Endothelial cell of umbilical vein (primary cell): ENCODE measurements at regions not wholly inside any gene's neighbourhood (a gene's known extent, or its start where the extent isn't known, plus 50 kb on each side); places are given as distances from the start of the nearest gene placed in this dataset.
"Not testable (repeated sequence)": the region's sequence is repeated elsewhere in the genome, so short reads cannot be mapped to it uniquely, and the experiment has no call there.

ENCODE experiments used
- BruUV-seq: library from RNA; stranded (reverse); fragments of 400-500 nt; replicated peaks from 2 replicates; lab custom pipeline; 2021; lab: Mats Ljungman, UMichigan
- CTCF ChIA-PET: fragments of 300-600, 350-600 bp; sonication (Branson Sonifier 250); formaldehyde crosslinking; loops from one replicate; lab custom pipeline; 2021; ENCODE audit warnings: antibody characterized with exemption, inconsistent platforms; lab: Charles Lee
- POLR2A ChIA-PET: fragments of 300-600, 350-600 bp; sonication (Branson Sonifier 250); formaldehyde crosslinking; loops from one replicate; lab custom pipeline; 2021; ENCODE audit warnings: antibody characterized with exemption, inconsistent platforms; lab: Charles Lee
- DNase-seq: peaks from one replicate; pipeline ENCODE4 v3.0.0-alpha.2; 2011; ENCODE audit warnings: low read depth, low spot score
- FAIRE-seq: peaks from 2 replicates; lab custom pipeline; 2011; peaks lifted over from hg19 to GRCh38; lab: Jason Lieb, UNC
- H2AFZ ChIP-seq: 2 replicates; pipeline ENCODE4 v1.6.0; 2012; ENCODE audit warnings: low read depth, low read length, control low read depth, inconsistent platforms
- H3K27ac ChIP-seq: 2 replicates; pipeline ENCODE4 v1.5.1; 2011; ENCODE audit warnings: low read depth, mild to moderate bottlenecking, control low read depth, low read length, moderate library complexity; ENCODE audit not compliant: insufficient read depth
- H3K27me3 ChIP-seq, 2 experiments: 2 replicates each; pipeline versions ENCODE4 v1.6.0 to v1.6.1; 2011; ENCODE audit warnings: low read length in 2 of 2, mixed read lengths in 1 of 2; ENCODE audit not compliant: control insufficient read depth in 2 of 2, insufficient read depth in 2 of 2
- H3K36me3 ChIP-seq, 2 experiments: 2 replicates in 1 of 2; 3 replicates in 1 of 2; pipeline ENCODE4 v1.5.1; 2011; ENCODE audit warnings: low read length in 2 of 2, mild to moderate bottlenecking in 1 of 2, moderate library complexity in 1 of 2; ENCODE audit not compliant: control insufficient read depth in 2 of 2, insufficient read depth in 2 of 2; ENCODE audit errors: extremely low read depth in 1 of 2
- H3K4me1 ChIP-seq: 3 replicates; pipeline ENCODE4 v1.5.1; 2011; ENCODE audit warnings: mild to moderate bottlenecking, low read length; ENCODE audit not compliant: control insufficient read depth, insufficient read depth; ENCODE audit errors: extremely low read depth
- H3K4me2 ChIP-seq: 2 replicates; pipeline ENCODE4 v1.6.1; 2011; ENCODE audit warnings: low read length, control low read depth, mixed read lengths; ENCODE audit not compliant: insufficient read depth
- H3K4me3 ChIP-seq, 3 experiments: fragments of 200-600 bp in 1 of 3; sonication (generic), shearing (Covaris generic) in 1 of 3; replicated peaks in 1 of 3; 2 replicates each; pipeline ENCODE4 v1.5.1; 2011 to 2016; ENCODE audit warnings: control low read depth in 3 of 3, low read length in 3 of 3, mild to moderate bottlenecking in 2 of 3, inconsistent platforms in 1 of 3, low read depth in 1 of 3, moderate library complexity in 1 of 3; ENCODE audit not compliant: insufficient read depth in 1 of 3
- H3K79me2 ChIP-seq: 2 replicates; pipeline ENCODE4 v1.6.0; 2012; ENCODE audit warnings: low read length, inconsistent platforms; ENCODE audit not compliant: control insufficient read depth, insufficient read depth
- H3K9ac ChIP-seq: replicated peaks from 2 replicates; pipeline ENCODE3; 2011; ENCODE audit warnings: low read length, control low read depth; ENCODE audit not compliant: insufficient read depth; ENCODE audit errors: extremely low read depth
- H3K9me1 ChIP-seq: replicated peaks from 3 replicates; pipeline ENCODE4 v1.6.0; 2011; ENCODE audit warnings: mild to moderate bottlenecking, low read length; ENCODE audit not compliant: control insufficient read depth, insufficient read depth; ENCODE audit errors: extremely low read depth
- H3K9me3 ChIP-seq: replicated peaks from 2 replicates; pipeline ENCODE4 v1.5.1; 2012; ENCODE audit warnings: low read length, inconsistent platforms; ENCODE audit not compliant: control insufficient read depth, insufficient read depth
- H4K20me1 ChIP-seq: replicated peaks from 2 replicates; pipeline ENCODE3; 2011; ENCODE audit warnings: mild to moderate bottlenecking, low read length; ENCODE audit not compliant: control insufficient read depth, insufficient read depth; ENCODE audit errors: extremely low read depth
- EZH2 ChIP-seq: IDR thresholded peaks from 2 replicates; pipeline ENCODE4 v1.6.1; 2012; ENCODE audit warnings: borderline replicate concordance, low read depth, mild to moderate bottlenecking, moderate library complexity, low read length, inconsistent platforms; ENCODE audit not compliant: severe bottlenecking
- FOS ChIP-seq: IDR thresholded peaks from 2 replicates; pipeline ENCODE4 v1.6.1; 2011; ENCODE audit warnings: mild to moderate bottlenecking, low read length, moderate library complexity, borderline replicate concordance; ENCODE audit not compliant: insufficient read depth
- GATA2 ChIP-seq: IDR thresholded peaks from 2 replicates; pipeline ENCODE4 v1.7.0; 2011; ENCODE audit warnings: low read depth, mild to moderate bottlenecking, moderate library complexity, mixed read lengths, low read length; ENCODE audit not compliant: insufficient read length, insufficient read depth
- JUN ChIP-seq: IDR thresholded peaks from 2 replicates; pipeline ENCODE4 v1.6.1; 2011; ENCODE audit warnings: borderline replicate concordance, low read depth; ENCODE audit not compliant: insufficient read length, insufficient read depth
- MYC ChIP-seq: IDR thresholded peaks from one replicate; pipeline ENCODE4 v1.6.1; 2011; ENCODE audit warnings: mild to moderate bottlenecking, low read depth, low read length
- POLR2A ChIP-seq: IDR thresholded peaks from 2 replicates; pipeline ENCODE4 v1.6.1; 2012; ENCODE audit warnings: low read depth, mild to moderate bottlenecking, control low read depth, low read length
- POLR2AphosphoS5 ChIP-seq: IDR thresholded peaks from 2 replicates; pipeline ENCODE4 v1.6.1; 2012; ENCODE audit warnings: low read depth, mild to moderate bottlenecking, control low read depth, low read length, moderate library complexity; ENCODE audit not compliant: insufficient read depth
- dilution Hi-C: fragments of 300-500 bp; cut with MboI; formaldehyde crosslinking; loops from one replicate; pipeline ENCODE4 v1.15.0; 2019; ENCODE audit warnings: low sequenced_read_pairs; ENCODE audit not compliant: extremely low pct_ligation_motif_present
- intact Hi-C: fragments of 100-400 bp; cut with micrococcal nuclease; formaldehyde crosslinking; loops from one replicate; pipeline ENCODE4 v1.10.0; 2022
- TF ChIP-seq, protein P1 (sequence below), 2 donors: IDR thresholded peaks; 1 replicate in 1 of 2; 2 replicates in 1 of 2; pipeline ENCODE4 v1.5.1; 2011; ENCODE audit warnings: low read length in 2 of 2, mild to moderate bottlenecking in 2 of 2, moderate library complexity in 2 of 2, control low read depth in 1 of 2, inconsistent platforms in 1 of 2, low read depth in 1 of 2; ENCODE audit not compliant: insufficient read depth in 1 of 2; ENCODE audit errors: extremely low read depth in 1 of 2
- TF ChIP-seq, protein P2 (sequence below): IDR thresholded peaks from 2 replicates; pipeline ENCODE4 v1.6.1; 2011; ENCODE audit not compliant: insufficient read depth, insufficient read length

- Histone ChIP-seq H3K4me2 (peak overlapping the region; percentile 53), H3K27me3 (no peaks in the 10 kb centered on the region), H3K4me1 (peaks cover 17% of the 10 kb centered on the region), H3K9me1 (no peaks in the 10 kb centered on the region), H4K20me1 (no peaks in the 10 kb centered on the region), H2AFZ (no peak overlapping the region), H3K4me3 (no peak overlapping the region), H3K27ac (no peak overlapping the region), H3K79me2 (no peaks in the 10 kb centered on the region), H3K9me3 (no peaks in the 10 kb centered on the region), H3K36me3 (no peaks in the 10 kb centered on the region), H3K9ac (no peak overlapping the region)
- POLR2A ChIA-PET = no interaction called here
- dilution Hi-C loops (no loop called here), intact Hi-C loops (loop anchor here (1.0 kb wide), 1 partner anchor 65 kb away; the partner anchor contains the start of gene ZBTB20)
- TF ChIP-seq GATA2 (no peak), POLR2AphosphoS5 (no peak), JUN (no peak), FOS (no peak), MYC (no peak), EZH2 (no peak), POLR2A (no peak)
- TF ChIP-seq, protein P1, sequence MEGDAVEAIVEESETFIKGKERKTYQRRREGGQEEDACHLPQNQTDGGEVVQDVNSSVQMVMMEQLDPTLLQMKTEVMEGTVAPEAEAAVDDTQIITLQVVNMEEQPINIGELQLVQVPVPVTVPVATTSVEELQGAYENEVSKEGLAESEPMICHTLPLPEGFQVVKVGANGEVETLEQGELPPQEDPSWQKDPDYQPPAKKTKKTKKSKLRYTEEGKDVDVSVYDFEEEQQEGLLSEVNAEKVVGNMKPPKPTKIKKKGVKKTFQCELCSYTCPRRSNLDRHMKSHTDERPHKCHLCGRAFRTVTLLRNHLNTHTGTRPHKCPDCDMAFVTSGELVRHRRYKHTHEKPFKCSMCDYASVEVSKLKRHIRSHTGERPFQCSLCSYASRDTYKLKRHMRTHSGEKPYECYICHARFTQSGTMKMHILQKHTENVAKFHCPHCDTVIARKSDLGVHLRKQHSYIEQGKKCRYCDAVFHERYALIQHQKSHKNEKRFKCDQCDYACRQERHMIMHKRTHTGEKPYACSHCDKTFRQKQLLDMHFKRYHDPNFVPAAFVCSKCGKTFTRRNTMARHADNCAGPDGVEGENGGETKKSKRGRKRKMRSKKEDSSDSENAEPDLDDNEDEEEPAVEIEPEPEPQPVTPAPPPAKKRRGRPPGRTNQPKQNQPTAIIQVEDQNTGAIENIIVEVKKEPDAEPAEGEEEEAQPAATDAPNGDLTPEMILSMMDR (IDR thresholded peaks at IDR 0.05; ENCODE audit: extremely low read depth in 1 of 2, insufficient read depth in 1 of 2, low read depth in 1 of 2, low read length in 2 of 2) = no peak
- TF ChIP-seq, protein P2, sequence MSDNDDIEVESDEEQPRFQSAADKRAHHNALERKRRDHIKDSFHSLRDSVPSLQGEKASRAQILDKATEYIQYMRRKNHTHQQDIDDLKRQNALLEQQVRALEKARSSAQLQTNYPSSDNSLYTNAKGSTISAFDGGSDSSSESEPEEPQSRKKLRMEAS = no peak
- FAIRE-seq (peak; percentile 12), DNase-seq (no peak)
- CTCF ChIA-PET = interaction anchor here (1.1 kb wide), 1 partner anchor 571 kb away, joined by 6 read pairs; no protein-coding TSS in a partner anchor
- BruUV-seq = no TSS peak
These were observed 65.5 kb upstream of the ZBTB20 start for GRCh38 chr3:115212615-115213014.

DNA sequence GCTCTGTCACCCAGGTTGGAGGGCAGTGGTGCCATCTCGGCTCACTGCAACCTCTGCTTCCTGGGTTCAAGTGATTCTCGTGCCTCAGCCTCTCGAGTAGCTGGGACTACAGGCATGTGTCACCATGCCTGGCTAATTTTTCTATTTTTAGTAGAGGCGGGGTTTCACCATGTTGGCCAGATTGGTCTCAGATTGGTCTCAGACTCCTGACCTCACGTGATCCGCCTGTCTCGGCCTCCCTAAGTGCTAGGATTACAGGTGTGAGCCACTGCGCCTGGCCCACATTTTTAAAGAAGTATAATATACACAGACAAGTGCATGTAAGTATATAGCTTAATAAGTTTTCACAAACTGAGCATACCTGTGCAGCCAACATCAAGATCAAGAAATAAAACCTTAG, 66.0 kb upstream of the ZBTB20 start:
- dilution Hi-C loops, DNase-seq, H3K4me3 ChIP-seq, FAIRE-seq, BruUV-seq, H3K9me1 ChIP-seq, H3K4me2 ChIP-seq, POLR2A ChIA-PET, H3K9me3 ChIP-seq, H2AFZ ChIP-seq, intact Hi-C loops, H3K27me3 ChIP-seq, H4K20me1 ChIP-seq, H3K9ac ChIP-seq, H3K27ac ChIP-seq, H3K79me2 ChIP-seq, H3K36me3 ChIP-seq: not testable (repeated sequence)
- peaks cover 21% of the 10 kb centered on the region for H3K4me1 ChIP-seq
- CTCF ChIA-PET = interaction anchor here (1.1 kb wide), 1 partner anchor 571 kb away, joined by 6 read pairs; no protein-coding TSS in a partner anchor
